NT2/D1 (cell line): ENCODE measurements at regions not wholly inside any gene's neighbourhood (a gene's known extent, or its start where the extent isn't known, plus 50 kb on each side); places are given as distances from the start of the nearest gene placed in this dataset.

Source experiments
- DNase-seq: peaks from one replicate; pipeline ENCODE4 v3.0.0-alpha.2; 2011; ENCODE audit warnings: low read depth, low spot score
- H3K27me3 ChIP-seq: 2 replicates; pipeline ENCODE4 v1.6.0; 2011; ENCODE audit warnings: mild to moderate bottlenecking; ENCODE audit not compliant: insufficient read length, insufficient read depth
- H3K36me3 ChIP-seq: 2 replicates; pipeline ENCODE4 v1.6.1; 2011; ENCODE audit warnings: mild to moderate bottlenecking, low read length, mixed read lengths; ENCODE audit not compliant: insufficient read depth, insufficient read length
- H3K4me1 ChIP-seq: 2 replicates; pipeline ENCODE4 v1.5.1; 2011; ENCODE audit not compliant: insufficient read depth, insufficient read length
- H3K4me3 ChIP-seq: 2 replicates; pipeline ENCODE4 v1.5.1; 2011; ENCODE audit warnings: low read depth; ENCODE audit not compliant: insufficient read length
- H3K9ac ChIP-seq: 2 replicates; pipeline ENCODE4 v1.6.0; 2011; ENCODE audit warnings: low read depth; ENCODE audit not compliant: insufficient read length
- H3K9me3 ChIP-seq: 2 replicates; pipeline ENCODE4 v1.5.1; 2011; ENCODE audit warnings: mild to moderate bottlenecking, low read length; ENCODE audit not compliant: insufficient read depth
- SUZ12 ChIP-seq: IDR thresholded peaks from 2 replicates; pipeline ENCODE4 v1.6.1; 2011; ENCODE audit not compliant: insufficient read length, insufficient read depth; ENCODE audit errors: extremely low read depth
- YY1 ChIP-seq: IDR thresholded peaks from 2 replicates; pipeline ENCODE4 v1.6.1; 2011; ENCODE audit not compliant: insufficient read length, insufficient read depth
- ZNF274 ChIP-seq: IDR thresholded peaks from 2 replicates; pipeline ENCODE4 v1.6.1; 2011; ENCODE audit warnings: mild to moderate bottlenecking, low read depth, low read length

DNA sequence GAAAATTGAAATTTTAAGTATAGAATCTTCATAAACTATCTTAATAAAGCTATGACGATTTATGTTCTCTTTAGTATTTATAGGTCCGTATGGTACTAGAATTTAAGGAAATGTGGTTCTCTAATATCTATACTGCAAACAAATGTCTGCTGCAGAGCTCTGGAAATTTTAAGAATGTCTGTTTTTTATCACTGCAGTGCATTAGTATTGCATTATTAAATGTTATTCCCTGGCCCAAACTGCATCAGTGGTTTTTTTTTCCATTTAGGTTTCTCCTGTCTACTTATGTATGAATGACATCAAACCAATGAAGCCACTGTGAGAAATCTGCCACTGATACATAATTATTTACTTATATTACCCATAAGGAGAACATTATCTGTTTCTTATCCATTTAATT, 211.4 kb upstream of the CD180 start:
- no peak for DNase-seq
- no peaks in the 10 kb centered on the region for H3K9me3 ChIP-seq
- TF ChIP-seq YY1 (no peak), SUZ12 (no peak)
- H3K4me3 ChIP-seq, result no peak overlapping the region
- no peaks in the 10 kb centered on the region for H3K4me1 ChIP-seq
- no peaks in the 10 kb centered on the region for H3K36me3 ChIP-seq
- H3K27me3 ChIP-seq, result no peaks in the 10 kb centered on the region
- H3K9ac ChIP-seq, result no peak overlapping the region

DNA sequence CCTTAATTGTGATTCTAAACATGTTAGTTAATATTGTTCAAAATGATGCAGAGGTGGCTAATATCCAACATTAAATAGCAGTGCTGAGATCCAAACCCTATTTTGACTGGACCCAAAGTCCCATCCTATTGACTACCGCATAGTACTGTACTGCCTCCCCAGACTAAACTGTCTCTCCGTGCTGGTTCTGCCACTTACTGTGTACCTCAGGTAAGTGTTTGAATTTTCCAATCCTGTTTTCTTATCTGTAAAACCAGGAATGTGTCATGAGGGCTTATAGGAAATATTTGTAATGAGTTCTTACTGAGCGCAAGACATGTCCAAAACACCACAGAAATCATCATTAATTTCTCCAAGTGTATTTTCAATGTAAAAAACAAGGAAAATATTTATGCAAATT, 209.2 kb upstream of the CD180 start:
- Histone ChIP-seq H3K4me3 (no peak overlapping the region), H3K27me3 (no peaks in the 10 kb centered on the region), H3K36me3 (no peaks in the 10 kb centered on the region), H3K4me1 (no peaks in the 10 kb centered on the region), H3K9me3 (no peaks in the 10 kb centered on the region), H3K9ac (no peak overlapping the region)
- no peak for DNase-seq
- TF ChIP-seq ZNF274 (no peak), SUZ12 (no peak), YY1 (no peak)

DNA sequence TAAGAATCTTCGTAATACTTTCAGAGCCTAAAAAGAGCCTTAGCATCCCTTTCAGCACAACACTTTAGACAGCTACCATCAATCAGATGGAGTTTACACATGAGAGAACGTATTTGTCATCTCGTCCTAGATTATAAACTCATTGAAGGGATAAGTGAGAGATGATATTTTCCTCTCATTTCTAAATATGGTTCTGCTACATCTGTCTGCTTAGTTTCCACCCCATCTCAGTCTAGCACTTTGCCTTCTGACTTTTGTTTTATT, 208.4 kb upstream of the CD180 start:
- no peak for TF ChIP-seq SUZ12
- no peak for TF ChIP-seq YY1
- no peak for TF ChIP-seq ZNF274
- DNase-seq, result no peak
- H3K36me3 ChIP-seq, result no peaks in the 10 kb centered on the region
- H3K4me3 ChIP-seq, result no peak overlapping the region
- H3K27me3 ChIP-seq, result no peaks in the 10 kb centered on the region
- no peak overlapping the region for H3K9ac ChIP-seq
- no peaks in the 10 kb centered on the region for H3K9me3 ChIP-seq
- no peaks in the 10 kb centered on the region for H3K4me1 ChIP-seq

DNA sequence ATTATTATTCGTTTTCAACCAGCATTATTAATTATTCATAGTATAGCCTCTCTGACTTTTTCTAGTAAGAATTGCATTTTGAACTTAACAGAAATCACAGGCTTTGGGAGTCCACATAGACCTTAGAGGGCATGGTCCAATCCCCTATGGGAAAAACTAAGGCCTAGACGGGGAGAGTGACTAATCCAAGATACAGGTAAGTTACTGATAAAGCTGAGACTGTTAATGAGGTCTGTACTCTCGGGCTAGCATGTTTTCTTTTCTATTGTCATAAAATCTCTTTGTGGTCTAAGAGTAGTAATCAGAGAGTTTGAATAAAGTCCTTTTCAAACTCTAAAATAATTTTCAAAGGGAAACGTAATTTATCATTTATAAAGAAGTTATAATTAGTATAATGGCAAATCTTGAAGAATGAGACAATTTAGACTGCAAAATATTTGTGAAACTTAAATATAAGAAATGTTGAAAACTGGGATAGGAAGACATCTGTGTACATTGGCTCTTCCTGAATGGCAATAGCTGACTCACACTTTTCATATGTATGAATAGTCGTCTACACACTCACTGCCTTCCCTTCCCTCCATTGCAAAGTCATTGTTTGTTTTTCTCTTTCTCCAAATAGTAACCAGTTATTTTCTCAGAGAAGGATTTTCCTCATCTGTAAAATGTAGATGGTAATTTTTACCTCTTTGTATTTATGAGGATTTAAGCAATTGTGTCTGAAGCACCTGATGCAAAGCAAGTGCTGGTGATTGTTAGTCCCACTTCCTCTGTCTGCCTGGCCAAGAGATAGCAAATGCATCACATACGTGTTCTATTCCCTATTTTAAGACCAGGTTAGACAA, 207.9 kb upstream of the CD180 start:
- H3K4me3 ChIP-seq, result no peak overlapping the region
- DNase-seq, result no peak
- no peaks in the 10 kb centered on the region for H3K36me3 ChIP-seq
- no peak overlapping the region for H3K9ac ChIP-seq
- H3K27me3 ChIP-seq, result no peaks in the 10 kb centered on the region
- no peaks in the 10 kb centered on the region for H3K4me1 ChIP-seq
- no peak for TF ChIP-seq ZNF274
- no peak for TF ChIP-seq YY1
- no peak for TF ChIP-seq SUZ12
- no peaks in the 10 kb centered on the region for H3K9me3 ChIP-seq

DNA sequence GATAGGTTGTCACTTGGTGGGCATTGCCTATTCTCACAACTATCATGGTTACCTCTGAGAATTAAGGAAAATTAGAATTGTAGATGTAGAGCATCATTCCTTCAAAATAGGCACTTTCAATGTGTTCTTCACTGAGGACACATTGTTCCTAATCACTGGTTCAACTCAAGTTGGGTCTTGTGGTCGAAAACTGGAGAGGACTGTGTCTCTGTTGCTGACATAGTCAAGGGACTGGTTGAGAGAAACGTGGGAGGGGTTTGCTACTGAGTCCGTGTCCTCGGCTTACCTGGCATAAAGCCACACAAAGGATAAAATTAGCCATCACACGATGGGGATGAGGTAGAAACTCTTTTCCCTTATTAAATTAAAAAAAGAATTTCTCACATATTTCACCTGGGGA, 205.9 kb upstream of the CD180 start:
- H3K36me3 ChIP-seq, result no peaks in the 10 kb centered on the region
- no peaks in the 10 kb centered on the region for H3K4me1 ChIP-seq
- H3K27me3 ChIP-seq, result no peaks in the 10 kb centered on the region
- no peak overlapping the region for H3K4me3 ChIP-seq
- H3K9ac ChIP-seq, result no peak overlapping the region
- no peak for DNase-seq
- TF ChIP-seq SUZ12 (no peak), ZNF274 (no peak)
- H3K9me3 ChIP-seq, result no peaks in the 10 kb centered on the region

DNA sequence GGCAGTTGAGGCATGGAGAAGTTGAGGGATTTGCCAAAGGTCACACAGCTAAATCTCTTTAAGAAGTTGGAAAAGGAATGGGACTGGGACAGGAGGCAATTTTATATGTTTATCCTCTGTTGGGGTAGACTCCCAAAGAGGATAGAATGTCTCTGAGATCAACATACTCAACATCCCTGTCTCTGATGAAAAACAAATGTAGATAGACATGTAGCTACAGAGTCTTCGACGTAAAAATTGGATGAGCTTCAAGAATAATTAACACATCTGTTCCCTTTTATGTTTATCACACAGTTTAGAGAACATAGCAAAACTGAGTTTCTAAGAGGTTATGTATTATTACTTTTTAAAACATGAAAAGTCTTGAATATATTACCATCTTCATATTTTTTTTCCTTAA, 204.6 kb upstream of the CD180 start:
- no peak overlapping the region for H3K4me3 ChIP-seq
- DNase-seq, result no peak

DNA sequence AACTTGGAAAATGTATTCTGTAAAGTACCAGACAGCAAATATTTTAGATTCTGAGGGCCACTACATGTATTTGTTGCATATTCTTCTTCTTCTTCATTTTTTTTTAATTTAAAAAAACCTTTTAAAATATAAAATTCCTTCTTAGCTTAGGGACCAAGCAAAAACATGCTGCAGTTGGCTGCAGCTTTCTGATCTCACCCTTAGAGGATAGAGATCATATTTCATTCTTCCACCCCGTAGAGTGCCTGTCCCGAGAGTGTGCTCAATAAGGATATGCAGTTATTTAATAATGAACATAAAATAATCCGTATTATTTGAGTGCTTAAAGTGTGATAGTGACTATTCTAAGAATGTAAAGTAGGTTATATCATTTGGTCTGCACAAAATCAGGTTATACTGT, 204.2 kb upstream of the CD180 start:
- Histone ChIP-seq H3K4me3 (no peak overlapping the region), H3K4me1 (no peaks in the 10 kb centered on the region), H3K9me3 (no peaks in the 10 kb centered on the region), H3K36me3 (no peaks in the 10 kb centered on the region), H3K27me3 (no peaks in the 10 kb centered on the region), H3K9ac (no peak overlapping the region)
- TF ChIP-seq YY1, result no peak
- no peak for TF ChIP-seq SUZ12
- TF ChIP-seq ZNF274, result no peak
- no peak for DNase-seq

More for the DNA sequence above, 204.6 kb upstream of the CD180 start:
- Histone ChIP-seq H3K4me1 (no peaks in the 10 kb centered on the region), H3K36me3 (no peaks in the 10 kb centered on the region), H3K27me3 (no peaks in the 10 kb centered on the region), H3K9ac (no peak overlapping the region), H3K9me3 (no peaks in the 10 kb centered on the region)
- TF ChIP-seq YY1, result no peak
- TF ChIP-seq SUZ12, result no peak
- TF ChIP-seq ZNF274, result no peak
